ENCODE measurements at regions not wholly inside any gene's neighbourhood (a gene's known extent, or its start where the extent isn't known, plus 50 kb on each side); places are given as distances from the start of the nearest gene placed in this dataset.

GRCh38 chr7:110544194-110544593, 546.7 kb upstream of the LRRN3 start:
- no peak for TF ChIP-seq BCL11A (IDR thresholded peaks at IDR 0.05; ENCODE audit: low read depth, low read length)
- no peak for TF ChIP-seq FOXK2 (IDR thresholded peaks at IDR 0.05)
- TF ChIP-seq FOS (IDR thresholded peaks at IDR 0.05; ENCODE audit: borderline replicate concordance, extremely low read depth, insufficient read length), result no peak
- TF ChIP-seq, protein P1, sequence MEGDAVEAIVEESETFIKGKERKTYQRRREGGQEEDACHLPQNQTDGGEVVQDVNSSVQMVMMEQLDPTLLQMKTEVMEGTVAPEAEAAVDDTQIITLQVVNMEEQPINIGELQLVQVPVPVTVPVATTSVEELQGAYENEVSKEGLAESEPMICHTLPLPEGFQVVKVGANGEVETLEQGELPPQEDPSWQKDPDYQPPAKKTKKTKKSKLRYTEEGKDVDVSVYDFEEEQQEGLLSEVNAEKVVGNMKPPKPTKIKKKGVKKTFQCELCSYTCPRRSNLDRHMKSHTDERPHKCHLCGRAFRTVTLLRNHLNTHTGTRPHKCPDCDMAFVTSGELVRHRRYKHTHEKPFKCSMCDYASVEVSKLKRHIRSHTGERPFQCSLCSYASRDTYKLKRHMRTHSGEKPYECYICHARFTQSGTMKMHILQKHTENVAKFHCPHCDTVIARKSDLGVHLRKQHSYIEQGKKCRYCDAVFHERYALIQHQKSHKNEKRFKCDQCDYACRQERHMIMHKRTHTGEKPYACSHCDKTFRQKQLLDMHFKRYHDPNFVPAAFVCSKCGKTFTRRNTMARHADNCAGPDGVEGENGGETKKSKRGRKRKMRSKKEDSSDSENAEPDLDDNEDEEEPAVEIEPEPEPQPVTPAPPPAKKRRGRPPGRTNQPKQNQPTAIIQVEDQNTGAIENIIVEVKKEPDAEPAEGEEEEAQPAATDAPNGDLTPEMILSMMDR (IDR thresholded peaks at IDR 0.05 in 2 of 3, conservative IDR thresholded peaks at IDR 0.05 in 1 of 3; ENCODE audit: control insufficient read depth in 2 of 3, extremely low read depth in 1 of 3, insufficient read depth in 1 of 3, low read depth in 3 of 3, low read length in 3 of 3), result no peak
- no peak for TF ChIP-seq GABPA (IDR thresholded peaks at IDR 0.05; ENCODE audit: low read depth)
- no peak for TF ChIP-seq RAD21 (IDR thresholded peaks at IDR 0.05; ENCODE audit: insufficient read depth, low read depth, low read length)
- TF ChIP-seq EP300 (IDR thresholded peaks at IDR 0.05; ENCODE audit: borderline replicate concordance in 1 of 2, control insufficient read depth in 1 of 2, low read depth in 2 of 2, low read length in 2 of 2), result no peak
- TF ChIP-seq POLR2AphosphoS5 (IDR thresholded peaks at IDR 0.05; ENCODE audit: low read length), result no peak
- no peak for TF ChIP-seq JUND (IDR thresholded peaks at IDR 0.05; ENCODE audit: low read depth, low read length)
- TF ChIP-seq, protein P2, sequence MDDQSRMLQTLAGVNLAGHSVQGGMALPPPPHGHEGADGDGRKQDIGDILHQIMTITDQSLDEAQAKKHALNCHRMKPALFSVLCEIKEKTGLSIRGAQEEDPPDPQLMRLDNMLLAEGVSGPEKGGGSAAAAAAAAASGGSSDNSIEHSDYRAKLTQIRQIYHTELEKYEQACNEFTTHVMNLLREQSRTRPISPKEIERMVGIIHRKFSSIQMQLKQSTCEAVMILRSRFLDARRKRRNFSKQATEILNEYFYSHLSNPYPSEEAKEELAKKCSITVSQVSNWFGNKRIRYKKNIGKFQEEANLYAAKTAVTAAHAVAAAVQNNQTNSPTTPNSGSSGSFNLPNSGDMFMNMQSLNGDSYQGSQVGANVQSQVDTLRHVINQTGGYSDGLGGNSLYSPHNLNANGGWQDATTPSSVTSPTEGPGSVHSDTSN (IDR thresholded peaks at IDR 0.05; ENCODE audit: insufficient replicate concordance, low read depth, low read length), result no peak
